SK-N-MC (cell line): ENCODE measurements at regions not wholly inside any gene's neighbourhood (a gene's known extent, or its start where the extent isn't known, plus 50 kb on each side); places are given as distances from the start of the nearest gene placed in this dataset.

Source experiments
- DNase-seq: peaks from one replicate; pipeline ENCODE4 v3.0.0-alpha.2; 2011; ENCODE audit warnings: low read depth, low spot score
- H3K27ac ChIP-seq: fragments of 200-600 bp; sonication (generic); 2 replicates; pipeline ENCODE4 v1.5.1; 2016; ENCODE audit warnings: mixed run types
- H3K36me3 ChIP-seq: fragments of 200-600 bp; sonication (generic); 2 replicates; pipeline ENCODE4 v1.6.1; 2017; ENCODE audit warnings: antibody characterized with exemption, low read length, mixed read lengths; ENCODE audit not compliant: insufficient read depth
- H3K4me3 ChIP-seq: fragments of 200-600 bp; sonication (generic); 2 replicates; pipeline ENCODE4 v1.5.1; 2016
- H3K9ac ChIP-seq: fragments of 200-600 bp; sonication (generic); 2 replicates; pipeline ENCODE4 v1.8.0; 2017; ENCODE audit warnings: mixed run types, mixed read lengths; ENCODE audit not compliant: insufficient read length
- H3K9me3 ChIP-seq: fragments of 200-600 bp; sonication (generic); 2 replicates; pipeline ENCODE4 v1.6.1; 2017; ENCODE audit warnings: low read depth, mild to moderate bottlenecking, antibody characterized with exemption, low read length, moderate library complexity, mixed read lengths
- EZH2 ChIP-seq: fragments of 200-600 bp; sonication (generic); IDR thresholded peaks from one replicate; pipeline ENCODE4 v1.6.1; 2017; ENCODE audit warnings: antibody characterized with exemption
- FOXP2 ChIP-seq: optimal IDR thresholded peaks from 2 replicates; pipeline ENCODE3; 2011; ENCODE audit warnings: mild to moderate bottlenecking, moderate library complexity; ENCODE audit not compliant: insufficient read depth; ENCODE audit errors: extremely low read length, control extremely low read depth
- POLR2AphosphoS5 ChIP-seq: IDR thresholded peaks from 2 replicates; pipeline ENCODE4 v1.6.1; 2012; ENCODE audit warnings: mild to moderate bottlenecking, low read depth, low read length, borderline replicate concordance

GRCh38 chr20:11785885-11786507 is 131.7 kb upstream of the BTBD3 start:
- Histone ChIP-seq H3K9me3 (no peaks in the 10 kb centered on the region), H3K4me3 (no peak overlapping the region), H3K9ac (no peak overlapping the region), H3K27ac (no peak overlapping the region), H3K36me3 (no peaks in the 10 kb centered on the region)
- DNase-seq = no peak
- TF ChIP-seq FOXP2 (no peak), EZH2 (no peak), POLR2AphosphoS5 (no peak)

- DNase-seq = no peak
- H3K36me3 ChIP-seq = no peaks in the 10 kb centered on the region
- H3K9ac ChIP-seq = no peak overlapping the region
- no peak overlapping the region for H3K27ac ChIP-seq
- H3K9me3 ChIP-seq = no peaks in the 10 kb centered on the region
- no peak overlapping the region for H3K4me3 ChIP-seq
- TF ChIP-seq POLR2AphosphoS5 = no peak
- TF ChIP-seq FOXP2 = no peak
- no peak for TF ChIP-seq EZH2
Measured at GRCh38 chr20:11790046-11790445, 127.6 kb upstream of the BTBD3 start.

GRCh38 chr20:11791316-11791715 is 126.4 kb upstream of the BTBD3 start:
- H3K9ac ChIP-seq = no peak overlapping the region
- no peak for TF ChIP-seq POLR2AphosphoS5
- H3K36me3 ChIP-seq = no peaks in the 10 kb centered on the region
- H3K4me3 ChIP-seq = no peak overlapping the region
- H3K9me3 ChIP-seq = no peaks in the 10 kb centered on the region
- no peak for DNase-seq
- no peak overlapping the region for H3K27ac ChIP-seq

GRCh38 chr20:11791835-11792567 is 125.7 kb upstream of the BTBD3 start:
- H3K4me3 ChIP-seq = no peak overlapping the region

GRCh38 chr20:11792568-11792953 is 125.1 kb upstream of the BTBD3 start:
- Histone ChIP-seq H3K9ac (no peak overlapping the region), H3K9me3 (no peaks in the 10 kb centered on the region), H3K36me3 (no peaks in the 10 kb centered on the region), H3K4me3 (no peak overlapping the region), H3K27ac (no peak overlapping the region)
- no peak for TF ChIP-seq EZH2
- TF ChIP-seq POLR2AphosphoS5 = no peak
- TF ChIP-seq FOXP2 = no peak
- DNase-seq = no peak

More at GRCh38 chr20:11791835-11792567, 125.7 kb upstream of the BTBD3 start:
- DNase-seq = no peak
- Histone ChIP-seq H3K27ac (no peak overlapping the region), H3K36me3 (no peaks in the 10 kb centered on the region), H3K9me3 (no peaks in the 10 kb centered on the region), H3K9ac (no peak overlapping the region)
- TF ChIP-seq POLR2AphosphoS5 (no peak), FOXP2 (no peak), EZH2 (no peak)

GRCh38 chr20:11794525-11794924 is 123.2 kb upstream of the BTBD3 start:
- Histone ChIP-seq H3K9ac (no peak overlapping the region), H3K9me3 (no peaks in the 10 kb centered on the region), H3K27ac (no peak overlapping the region), H3K4me3 (no peak overlapping the region), H3K36me3 (no peaks in the 10 kb centered on the region)
- DNase-seq = no peak
- TF ChIP-seq FOXP2 (no peak), EZH2 (no peak), POLR2AphosphoS5 (no peak)

GRCh38 chr20:11795071-11795615 is 122.5 kb upstream of the BTBD3 start:
- H3K9me3 ChIP-seq = no peaks in the 10 kb centered on the region
- no peak overlapping the region for H3K27ac ChIP-seq
- no peak overlapping the region for H3K9ac ChIP-seq
- H3K36me3 ChIP-seq = no peaks in the 10 kb centered on the region
- no peak for TF ChIP-seq FOXP2
- DNase-seq = no peak
- H3K4me3 ChIP-seq = no peak overlapping the region

GRCh38 chr20:11796026-11796425 is 121.7 kb upstream of the BTBD3 start:
- no peaks in the 10 kb centered on the region for H3K9me3 ChIP-seq
- DNase-seq = no peak
- no peak overlapping the region for H3K9ac ChIP-seq
- H3K27ac ChIP-seq = no peak overlapping the region
- no peak overlapping the region for H3K4me3 ChIP-seq
- TF ChIP-seq FOXP2 (no peak), POLR2AphosphoS5 (no peak), EZH2 (no peak)
- no peaks in the 10 kb centered on the region for H3K36me3 ChIP-seq

- no peak for DNase-seq
- Histone ChIP-seq H3K4me3 (no peak overlapping the region), H3K9ac (no peak overlapping the region), H3K9me3 (no peaks in the 10 kb centered on the region), H3K27ac (no peak overlapping the region), H3K36me3 (no peaks in the 10 kb centered on the region)
- TF ChIP-seq EZH2 = no peak
- no peak for TF ChIP-seq FOXP2
- no peak for TF ChIP-seq POLR2AphosphoS5
Measured at GRCh38 chr20:11797156-11797555, 120.5 kb upstream of the BTBD3 start.
